ENCODE measurements at regions not wholly inside any gene's neighbourhood (a gene's known extent, or its start where the extent isn't known, plus 50 kb on each side); places are given as distances from the start of the nearest gene placed in this dataset.

DNA sequence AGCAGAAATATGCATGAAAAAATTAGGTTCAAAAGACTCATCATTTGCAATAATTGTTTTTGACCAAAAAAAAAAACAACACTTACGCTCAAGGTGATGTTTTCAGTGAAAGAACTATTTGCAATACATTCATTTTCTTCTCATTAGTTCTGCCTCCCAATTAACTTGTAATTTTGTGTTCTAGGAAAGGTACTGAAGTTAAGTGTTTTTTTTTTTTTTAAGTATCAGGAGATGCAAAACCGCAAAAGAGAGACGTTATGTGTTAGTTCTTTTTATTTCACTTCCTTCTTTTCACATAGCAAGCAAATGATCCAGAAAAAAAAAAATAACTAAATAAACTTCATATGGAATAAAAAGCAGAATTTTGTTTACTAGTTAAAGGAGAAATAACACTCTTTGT is 735.2 kb upstream of the GCFC2 start:
- no peak for TF ChIP-seq CTCF (conservative IDR thresholded peaks at IDR 0.05; ENCODE audit: low read length)
- no peak for TF ChIP-seq EZH2phosphoT487 (IDR thresholded peaks at IDR 0.05; ENCODE audit: borderline replicate concordance)
